ENCODE measurements at regions not wholly inside any gene's neighbourhood (a gene's known extent, or its start where the extent isn't known, plus 50 kb on each side); places are given as distances from the start of the nearest gene placed in this dataset.
"Not testable (repeated sequence)": the region's sequence is repeated elsewhere in the genome, so short reads cannot be mapped to it uniquely, and the experiment has no call there.

DNA sequence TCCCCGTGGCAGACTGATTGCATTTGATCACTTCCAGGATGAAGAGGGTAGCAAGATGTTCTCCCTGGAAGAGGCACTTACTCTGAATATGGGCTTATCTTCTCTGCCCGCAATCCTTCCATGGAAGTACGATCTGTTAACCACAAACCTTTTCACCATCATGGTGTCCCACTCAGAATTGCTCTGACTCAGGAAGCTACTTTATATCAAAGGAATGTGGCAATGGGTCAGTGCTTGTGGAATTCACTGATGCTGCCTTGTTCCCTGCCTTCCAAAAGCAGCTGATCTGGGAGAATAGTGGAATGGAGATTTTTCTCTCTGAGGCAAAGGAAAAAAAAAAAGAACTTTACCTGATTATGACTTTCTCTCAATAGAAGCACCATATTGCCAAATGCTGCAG, 306.1 kb upstream of the WSB1 start:
- H3K9me3 ChIP-seq; H3K4me3 ChIP-seq; H3K27ac ChIP-seq; H3K4me1 ChIP-seq; H3K27me3 ChIP-seq; DNase-seq; intact Hi-C loops (cut with DNase I); H3K36me3 ChIP-seq: not testable (repeated sequence)
- WGBS, 2 donors: 51 to 70% methylated on average over 3 of the region's 3 CpGs

DNA sequence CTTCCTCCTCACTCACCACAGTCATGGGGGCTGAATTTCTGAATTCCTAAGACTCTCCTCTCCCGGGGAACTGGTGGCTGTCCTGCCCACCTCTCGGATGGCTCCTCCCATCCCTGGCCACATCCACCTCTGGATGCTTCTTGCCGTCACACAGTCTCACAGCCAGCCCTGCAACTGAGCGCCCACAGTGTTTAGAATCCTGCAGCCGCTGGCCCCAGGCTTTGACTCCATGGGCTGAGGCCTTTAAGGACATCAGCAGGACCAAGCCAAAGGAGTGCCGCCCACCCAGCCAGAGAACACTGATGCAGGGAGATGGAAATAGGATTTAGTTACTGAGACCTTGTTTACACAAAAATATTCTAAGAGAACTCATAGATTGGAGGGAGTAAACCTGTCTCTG, 299.3 kb upstream of the WSB1 start:
- WGBS, 2 donors: 75% methylated on average over 4 of the region's 6 CpGs; no CpG with 5 or more reads in 1 of the 2 donors
- H3K9me3 ChIP-seq; H3K36me3 ChIP-seq; H3K4me3 ChIP-seq; H3K4me1 ChIP-seq; H3K27ac ChIP-seq; DNase-seq; H3K27me3 ChIP-seq; intact Hi-C loops (cut with DNase I): not testable (repeated sequence)

DNA sequence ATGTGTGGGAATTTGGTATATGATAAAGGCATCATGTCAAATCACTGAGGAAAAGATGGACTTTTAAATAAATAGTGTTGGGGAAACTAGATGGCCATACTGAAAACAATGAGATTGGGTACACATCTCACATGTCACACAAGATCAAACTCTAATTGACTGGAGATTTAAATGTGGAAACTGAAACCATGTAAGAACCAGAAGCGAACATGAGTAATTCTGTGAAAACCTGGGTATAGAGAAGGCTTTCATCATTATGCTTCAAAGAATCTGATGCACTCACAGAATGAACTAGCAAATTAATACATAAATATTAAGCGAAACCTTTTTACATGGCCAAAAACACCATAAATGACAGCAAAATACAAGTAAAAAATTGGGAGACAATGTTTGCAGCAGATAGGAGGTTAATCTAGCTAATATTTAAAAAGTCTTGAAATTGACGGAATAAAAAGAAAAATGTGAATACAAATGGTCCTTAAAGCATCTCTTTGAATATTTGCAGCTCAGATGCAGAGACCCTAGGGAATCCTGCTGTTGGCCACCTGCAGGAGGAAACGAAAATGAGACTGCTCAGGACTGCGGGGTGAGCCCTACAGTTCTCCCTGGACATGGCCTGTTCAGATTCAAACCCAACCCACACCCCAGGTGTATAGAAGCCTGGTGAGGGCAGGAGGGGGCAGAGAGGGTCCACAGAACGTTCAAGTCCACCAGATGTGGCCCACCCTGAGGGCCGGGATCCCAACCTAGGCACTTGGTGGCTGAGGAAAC, 297.6 kb upstream of the WSB1 start:
- intact Hi-C loops (cut with DNase I): not testable (repeated sequence)
- WGBS, 2 donors: 58 to 61% methylated on average over 5 to 7 of the region's 7 CpGs

DNA sequence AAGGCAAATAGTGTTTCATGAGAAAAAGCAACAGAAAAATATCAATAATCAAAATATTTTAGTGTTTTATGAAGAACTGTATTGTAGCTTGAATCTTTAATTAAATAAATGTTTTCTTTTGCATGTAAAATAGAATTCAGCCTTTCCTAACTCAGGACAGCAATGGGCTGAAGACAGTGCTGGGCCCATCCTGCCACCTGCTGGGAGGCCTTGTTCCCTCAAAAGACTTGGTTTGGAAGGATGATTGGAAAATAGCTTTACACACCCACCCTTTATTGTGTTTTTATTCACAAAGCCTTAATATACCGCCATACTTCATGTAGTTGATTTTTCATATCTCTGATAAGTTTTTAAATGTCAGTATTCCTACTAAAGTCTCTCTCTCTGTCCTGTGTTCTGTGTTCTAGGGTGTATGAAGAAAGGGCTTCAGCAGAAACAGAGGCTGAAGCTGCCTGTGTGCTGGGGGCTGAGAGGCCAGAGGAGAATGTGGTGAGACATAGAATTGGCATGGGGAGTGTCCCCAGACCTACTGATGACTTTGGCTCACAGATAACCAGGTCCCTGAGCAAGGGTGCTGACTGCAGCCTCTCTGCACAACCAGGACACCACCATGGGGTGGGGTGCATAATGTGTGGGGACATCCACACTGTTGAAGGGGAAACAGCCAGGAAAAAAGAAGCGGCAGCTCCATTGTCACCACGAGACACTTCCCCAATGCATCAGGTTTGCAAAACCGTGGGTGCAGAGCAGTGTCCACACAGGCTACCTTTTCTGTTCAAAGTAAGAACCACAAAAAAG, 286.0 kb upstream of the WSB1 start:
- H3K9me3 ChIP-seq; H3K27me3 ChIP-seq; intact Hi-C loops (cut with DNase I); H3K4me3 ChIP-seq; H3K4me1 ChIP-seq; H3K36me3 ChIP-seq; H3K27ac ChIP-seq; DNase-seq: not testable (repeated sequence)
- 58 to 65% methylated on average over 3 to 4 of the region's 4 CpGs for WGBS, 2 donors

More for the DNA sequence above, 297.6 kb upstream of the WSB1 start:
- H3K27me3 ChIP-seq, H3K9me3 ChIP-seq, DNase-seq, H3K4me3 ChIP-seq, H3K36me3 ChIP-seq, H3K27ac ChIP-seq, H3K4me1 ChIP-seq: not testable (repeated sequence)

DNA sequence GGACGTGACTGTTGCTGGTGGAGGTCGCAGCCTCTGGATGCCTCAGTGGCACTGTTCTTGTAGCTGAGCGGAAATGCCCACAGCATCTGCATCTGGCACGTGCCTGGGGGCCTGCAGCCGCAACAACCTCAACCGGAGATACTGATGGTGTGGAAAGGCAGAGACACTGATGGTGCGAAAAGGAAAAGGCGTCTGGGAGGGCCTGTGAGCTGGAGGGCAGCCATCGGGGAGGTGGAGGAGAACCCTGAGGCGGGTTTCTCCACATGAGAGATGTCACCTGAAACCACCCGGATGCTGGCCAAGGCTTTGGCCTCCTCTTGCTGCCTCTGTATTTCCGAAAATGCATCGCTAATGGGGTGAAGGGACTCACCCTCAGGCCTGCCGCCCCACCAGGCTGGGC, 284.8 kb upstream of the WSB1 start:
- TF ChIP-seq, protein P1, sequence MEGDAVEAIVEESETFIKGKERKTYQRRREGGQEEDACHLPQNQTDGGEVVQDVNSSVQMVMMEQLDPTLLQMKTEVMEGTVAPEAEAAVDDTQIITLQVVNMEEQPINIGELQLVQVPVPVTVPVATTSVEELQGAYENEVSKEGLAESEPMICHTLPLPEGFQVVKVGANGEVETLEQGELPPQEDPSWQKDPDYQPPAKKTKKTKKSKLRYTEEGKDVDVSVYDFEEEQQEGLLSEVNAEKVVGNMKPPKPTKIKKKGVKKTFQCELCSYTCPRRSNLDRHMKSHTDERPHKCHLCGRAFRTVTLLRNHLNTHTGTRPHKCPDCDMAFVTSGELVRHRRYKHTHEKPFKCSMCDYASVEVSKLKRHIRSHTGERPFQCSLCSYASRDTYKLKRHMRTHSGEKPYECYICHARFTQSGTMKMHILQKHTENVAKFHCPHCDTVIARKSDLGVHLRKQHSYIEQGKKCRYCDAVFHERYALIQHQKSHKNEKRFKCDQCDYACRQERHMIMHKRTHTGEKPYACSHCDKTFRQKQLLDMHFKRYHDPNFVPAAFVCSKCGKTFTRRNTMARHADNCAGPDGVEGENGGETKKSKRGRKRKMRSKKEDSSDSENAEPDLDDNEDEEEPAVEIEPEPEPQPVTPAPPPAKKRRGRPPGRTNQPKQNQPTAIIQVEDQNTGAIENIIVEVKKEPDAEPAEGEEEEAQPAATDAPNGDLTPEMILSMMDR (IDR thresholded peaks at IDR 0.05): no peak
- TF ChIP-seq POLR2A (IDR thresholded peaks at IDR 0.05): no peak
- H3K4me1 ChIP-seq: no peaks in the 10 kb centered on the region
- DNase-seq: no peak
- 68 to 81% methylated on average over 5 to 10 of the region's 14 CpGs for WGBS, 2 donors
- peaks cover 0 to 7% (median 0%) of the 10 kb centered on the region in 3 donors for H3K9me3 ChIP-seq
- intact Hi-C loops (cut with DNase I): no loop called here
- no peak overlapping the region for H3K27ac ChIP-seq
- H3K27me3 ChIP-seq: no peaks in the 10 kb centered on the region
- H3K4me3 ChIP-seq: no peak overlapping the region
- no peaks in the 10 kb centered on the region for H3K36me3 ChIP-seq

DNA sequence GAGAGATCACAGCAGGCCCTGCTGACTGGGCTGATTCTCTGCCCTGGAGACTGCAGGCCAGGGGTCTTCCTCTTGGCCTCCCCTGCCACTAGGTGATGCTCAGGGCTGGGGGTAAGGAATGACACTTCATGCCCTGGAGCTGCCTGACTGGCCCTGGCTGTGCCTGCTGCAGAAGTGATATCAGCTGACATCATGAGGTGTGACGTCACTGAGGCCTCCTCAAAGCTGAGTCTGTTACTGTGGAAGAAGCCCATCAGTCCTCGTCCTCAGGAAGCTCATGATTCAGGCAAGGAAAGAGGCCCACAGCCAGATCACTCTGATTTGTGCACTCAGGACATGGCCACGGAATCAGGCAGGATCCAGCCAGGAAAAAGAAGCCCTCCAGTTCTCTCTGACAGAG, 283.8 kb upstream of the WSB1 start:
- WGBS, 2 donors: 43% methylated on average over 2 of the region's 3 CpGs; no CpG with 5 or more reads in 1 of the 2 donors
- intact Hi-C loops (cut with DNase I): not testable (repeated sequence)

DNA sequence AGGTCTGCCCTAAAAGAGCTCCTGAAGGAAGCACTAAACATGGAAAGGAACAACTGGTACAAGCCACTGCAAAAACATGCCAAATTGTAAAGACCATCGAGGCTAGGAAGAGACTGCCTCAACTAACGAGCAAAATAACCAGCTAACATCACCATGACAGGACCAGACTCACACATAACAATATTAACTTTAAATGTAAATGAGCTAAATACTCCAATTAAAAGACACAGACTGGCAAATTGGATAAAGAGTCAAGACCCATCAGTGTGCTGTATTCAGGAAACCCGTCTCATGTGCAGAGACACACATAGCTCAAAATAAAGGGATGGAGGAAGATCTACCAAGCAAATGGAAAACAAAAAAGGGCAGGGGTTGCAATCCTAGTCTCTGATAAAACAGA, 263.4 kb upstream of the WSB1 start:
- H3K27ac ChIP-seq; H3K4me1 ChIP-seq; H3K27me3 ChIP-seq; intact Hi-C loops (cut with DNase I); H3K36me3 ChIP-seq; H3K4me3 ChIP-seq; H3K9me3 ChIP-seq; DNase-seq: not testable (repeated sequence)
- WGBS, 2 donors: 52 to 60% methylated on average over 3 of the region's 3 CpGs

More for the DNA sequence above, 283.8 kb upstream of the WSB1 start:
- not testable (repeated sequence) for H3K27me3 ChIP-seq, H3K4me3 ChIP-seq, H3K27ac ChIP-seq, H3K4me1 ChIP-seq, DNase-seq, H3K9me3 ChIP-seq, H3K36me3 ChIP-seq

DNA sequence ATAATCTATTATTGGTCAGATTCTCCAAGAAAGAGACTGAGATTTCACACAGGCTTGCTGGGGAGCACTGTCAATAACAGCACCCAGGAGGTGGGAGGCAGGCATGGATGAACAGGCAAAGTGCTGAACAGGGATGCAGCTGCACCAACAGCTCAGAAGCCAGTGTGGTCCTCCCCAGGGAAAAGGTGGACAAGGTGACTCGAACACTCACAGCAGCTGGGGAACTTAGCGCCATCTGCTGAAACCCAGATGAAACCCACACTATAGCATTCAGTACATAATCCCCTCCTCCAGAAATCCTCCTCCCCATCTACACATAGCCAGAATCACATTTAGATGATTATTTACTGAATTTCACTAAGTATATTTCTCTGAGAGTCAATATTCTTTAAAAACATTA, 255.2 kb upstream of the WSB1 start:
- intact Hi-C loops (cut with DNase I): no loop called here
- H3K36me3 ChIP-seq: no peaks in the 10 kb centered on the region
- no peak for DNase-seq
- WGBS, 2 donors: 25 to 60% methylated on average over 2 of the region's 2 CpGs
- TF ChIP-seq, protein P1 (IDR thresholded peaks at IDR 0.05): no peak
- TF ChIP-seq POLR2A (IDR thresholded peaks at IDR 0.05): no peak
- H3K27ac ChIP-seq: no peak overlapping the region
- no peaks in the 10 kb centered on the region for H3K4me1 ChIP-seq
- H3K4me3 ChIP-seq: no peak overlapping the region
- no peaks in the 10 kb centered on the region for H3K9me3 ChIP-seq
- no peaks in the 10 kb centered on the region for H3K27me3 ChIP-seq

DNA sequence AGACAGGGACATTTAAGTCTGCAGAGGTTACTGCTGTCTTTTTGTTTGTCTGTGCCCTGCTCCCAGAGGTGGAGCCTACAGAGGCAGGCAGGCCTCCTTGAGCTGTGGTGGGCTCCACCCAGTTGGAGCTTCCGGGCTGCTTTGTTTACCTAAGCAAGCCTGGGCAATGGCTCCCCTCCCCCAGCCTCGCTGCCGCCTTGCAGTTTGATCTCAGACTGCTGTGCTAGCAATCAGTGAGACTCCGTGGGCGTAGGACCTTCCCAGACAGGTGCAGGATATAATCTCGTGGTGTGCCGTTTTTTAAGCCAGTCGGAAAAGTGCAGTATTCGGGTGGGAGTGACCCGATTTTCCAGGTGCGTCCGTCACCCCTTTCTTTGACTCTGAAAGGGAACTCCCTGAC, 248.9 kb upstream of the WSB1 start:
- H3K4me3 ChIP-seq; H3K27me3 ChIP-seq; H3K36me3 ChIP-seq; H3K27ac ChIP-seq; DNase-seq; intact Hi-C loops (cut with DNase I); H3K4me1 ChIP-seq; H3K9me3 ChIP-seq: not testable (repeated sequence)
- WGBS, 2 donors: 76 to 82% methylated on average over 4 to 10 of the region's 12 CpGs
